NCI-H1417 treated with DMSO at 0.1 percent for 48 hours (cell line): ENCODE measurements at regions not wholly inside any gene's neighbourhood (a gene's known extent, or its start where the extent isn't known, plus 50 kb on each side); places are given as distances from the start of the nearest gene placed in this dataset.
"Not testable (repeated sequence)": the region's sequence is repeated elsewhere in the genome, so short reads cannot be mapped to it uniquely, and the experiment has no call there.

ENCODE experiments used
- DNase-seq: peaks from one replicate; lab custom pipeline; 2025; lab: John Stamatoyannopoulos, UW

DNA sequence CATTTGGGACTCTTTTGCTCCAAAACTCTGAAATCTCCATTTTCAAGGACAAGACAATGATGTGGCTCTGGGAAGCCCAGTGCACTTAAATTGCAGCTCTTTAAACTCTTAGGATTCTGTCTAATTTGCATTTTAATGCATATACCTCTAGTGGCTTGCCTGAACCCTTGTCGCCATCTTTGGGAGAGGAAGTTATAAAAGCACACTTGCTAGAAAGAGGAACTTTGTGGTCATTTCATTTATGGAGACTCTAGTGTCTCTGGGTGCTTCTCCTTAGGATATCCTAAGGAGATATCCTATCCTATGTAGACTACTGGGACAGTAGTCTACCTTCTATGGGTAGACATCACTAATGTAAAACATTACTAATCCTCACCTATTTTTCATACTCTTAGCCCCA, 77.3 kb upstream of the SLC1A3 start:
- DNase-seq = no peak

DNA sequence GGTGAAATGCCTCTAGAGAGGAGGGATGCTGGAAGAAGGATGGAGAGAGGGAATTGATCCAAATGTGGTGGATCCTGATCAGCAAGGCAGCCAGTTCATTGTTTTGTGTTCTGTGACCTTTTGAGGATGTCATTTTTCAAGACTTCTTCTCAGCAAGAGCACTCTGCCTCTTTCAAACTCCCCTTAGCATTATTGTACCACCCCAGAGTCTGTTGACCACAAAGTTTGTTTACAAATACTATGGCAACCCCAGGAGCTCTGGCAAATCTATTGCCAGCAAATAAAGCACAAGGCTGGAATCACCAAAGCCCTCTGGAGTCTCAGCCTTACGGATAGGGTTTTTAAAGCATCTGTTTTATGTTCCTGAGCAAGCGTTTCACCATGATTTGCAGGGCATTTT, 76.2 kb upstream of the SLC1A3 start:
- no peak for DNase-seq

DNA sequence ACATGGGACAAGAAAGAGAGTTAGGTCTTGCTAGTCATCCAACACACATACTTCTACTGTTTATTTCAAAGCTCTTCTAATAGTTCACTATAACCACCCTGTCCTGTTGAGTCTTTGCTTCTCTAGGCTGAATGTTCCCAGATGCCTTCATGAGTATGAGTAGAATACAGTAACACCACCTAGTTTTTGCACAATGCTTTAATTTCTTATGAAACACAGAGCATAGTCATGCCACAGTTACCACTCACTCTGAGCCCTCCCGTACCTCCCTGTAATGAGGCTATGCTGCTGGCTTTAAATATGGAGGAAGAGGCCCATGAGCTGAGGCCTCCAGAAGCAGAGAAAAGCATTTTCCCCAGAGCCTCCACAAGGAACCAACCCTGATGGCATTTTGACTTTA, 75.0 kb upstream of the SLC1A3 start:
- no peak for DNase-seq

DNA sequence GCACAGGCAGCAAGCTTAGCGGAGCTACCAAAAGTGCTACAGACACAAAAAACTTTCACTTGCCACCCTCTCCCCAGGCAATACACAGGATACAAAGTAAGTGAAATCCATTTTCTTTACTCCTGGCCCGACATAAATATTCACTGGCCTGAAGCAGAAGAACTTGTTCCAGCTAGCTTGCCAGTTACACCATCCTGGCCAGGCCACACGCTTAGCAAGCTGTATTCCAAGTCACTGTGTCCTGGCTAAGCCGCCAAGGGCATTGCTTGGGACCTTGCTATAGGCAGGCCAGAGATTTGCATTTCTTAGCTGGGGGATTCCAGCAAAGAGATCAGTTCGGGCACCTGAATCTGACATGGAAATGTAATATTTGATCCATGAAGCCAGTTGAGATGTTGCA, 71.0 kb upstream of the SLC1A3 start:
- DNase-seq = no peak

DNA sequence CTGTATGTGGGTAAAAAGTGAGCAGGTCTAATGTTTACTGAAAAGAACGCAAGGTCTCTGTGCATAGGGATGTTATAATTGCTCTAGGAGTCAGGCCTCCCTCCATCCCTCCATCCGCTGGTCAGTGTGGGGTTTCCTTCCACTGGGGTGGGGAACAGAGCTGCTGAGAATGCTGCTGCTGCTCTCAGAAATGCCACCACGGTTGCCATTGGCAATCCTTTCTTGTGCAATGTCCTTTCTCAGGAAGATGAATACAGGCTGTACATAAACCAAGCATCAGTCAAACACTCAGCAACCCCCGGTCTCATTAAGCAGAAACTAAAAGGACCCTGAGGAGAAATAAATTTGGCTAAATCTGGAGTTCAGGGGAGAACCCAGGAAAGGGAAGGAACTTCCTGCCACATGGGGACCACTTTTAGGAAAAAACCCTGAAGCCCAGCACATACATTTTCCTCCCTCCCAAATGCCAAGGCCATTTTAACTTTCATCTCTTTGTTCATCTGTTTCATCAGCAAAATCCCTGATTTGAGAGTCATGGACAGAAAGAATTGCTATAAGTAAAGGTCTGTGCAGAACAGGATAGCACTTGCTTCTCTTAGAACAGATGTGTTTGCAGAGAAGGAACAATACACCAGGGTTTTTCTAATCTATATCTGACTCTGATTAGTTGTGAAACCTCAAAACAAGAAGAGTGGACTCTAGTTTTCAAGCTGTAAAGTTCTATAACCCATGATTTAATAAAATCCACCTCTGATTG, 70.4 kb upstream of the SLC1A3 start:
- DNase-seq = no peak

DNA sequence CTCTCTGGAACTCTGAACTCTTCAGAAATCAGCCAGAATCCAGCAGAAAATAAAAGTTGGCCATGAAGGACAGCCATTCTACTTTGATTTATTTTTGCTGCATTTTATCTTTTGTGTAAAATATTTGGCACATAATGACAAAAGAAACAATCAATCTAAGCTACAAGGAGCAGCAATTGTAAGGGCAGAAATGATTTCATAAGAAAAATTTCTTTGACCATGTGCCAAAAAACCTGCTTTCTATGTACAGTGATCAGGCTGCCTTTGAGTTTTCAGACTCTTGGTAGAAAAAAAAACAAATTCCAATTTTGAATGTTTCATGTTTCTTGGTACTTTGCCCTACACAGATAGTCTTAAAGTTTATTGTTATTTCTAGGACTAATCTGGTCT, 69.8 kb upstream of the SLC1A3 start:
- no peak for DNase-seq

DNA sequence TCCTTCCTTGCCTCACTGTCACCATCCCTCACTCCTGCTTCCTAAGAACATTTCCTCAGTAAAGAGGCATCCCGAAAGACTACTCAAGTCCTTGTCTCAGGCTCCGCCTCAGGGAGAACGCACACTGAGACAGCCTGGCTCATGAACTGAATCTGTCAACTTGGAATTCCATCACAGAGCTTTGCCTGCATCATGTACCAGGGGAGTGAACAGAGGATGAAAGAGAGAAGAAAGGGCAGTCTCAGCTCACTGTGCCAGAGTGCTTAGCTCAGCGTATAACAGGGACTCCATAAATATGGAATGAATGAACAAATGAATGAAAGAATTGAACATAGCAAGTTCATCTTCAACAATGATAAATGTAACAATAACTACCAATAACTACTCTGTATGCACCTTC, 68.7 kb upstream of the SLC1A3 start:
- DNase-seq = no peak

DNA sequence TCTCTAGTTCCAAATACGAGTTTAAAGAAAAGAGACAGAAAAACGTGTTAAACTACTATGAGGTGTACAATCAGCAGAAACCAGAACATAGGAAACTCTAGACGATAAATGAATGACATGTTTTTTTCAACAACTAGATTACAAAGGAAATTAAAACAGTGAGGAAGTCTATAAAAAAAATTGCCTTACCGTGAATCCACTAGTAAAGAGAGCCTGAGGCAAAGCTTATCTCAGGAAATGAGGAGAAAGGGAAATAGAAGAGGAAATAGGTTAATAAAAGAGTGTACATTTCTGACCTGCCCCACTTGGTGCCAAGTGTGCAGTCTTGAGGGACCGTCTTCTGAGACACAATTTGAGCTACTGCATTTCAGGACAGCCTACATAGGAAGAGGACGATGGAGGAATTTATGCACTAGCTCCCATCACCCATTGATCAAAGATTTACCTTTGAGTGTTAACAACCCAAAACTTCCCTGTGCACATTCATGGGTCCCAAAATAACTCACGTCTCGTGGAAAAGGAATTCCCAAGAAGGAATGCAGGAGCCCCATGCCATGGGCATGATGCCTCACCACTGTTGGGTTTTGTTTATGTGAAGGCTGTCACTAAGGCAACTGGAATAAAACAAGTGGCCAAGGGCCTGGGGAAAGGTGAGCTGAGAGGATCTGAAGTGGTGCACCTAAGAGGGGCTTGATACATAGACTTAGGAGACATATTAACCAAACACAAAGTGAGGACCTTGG, 53.6 kb upstream of the SLC1A3 start:
- DNase-seq = no peak

DNA sequence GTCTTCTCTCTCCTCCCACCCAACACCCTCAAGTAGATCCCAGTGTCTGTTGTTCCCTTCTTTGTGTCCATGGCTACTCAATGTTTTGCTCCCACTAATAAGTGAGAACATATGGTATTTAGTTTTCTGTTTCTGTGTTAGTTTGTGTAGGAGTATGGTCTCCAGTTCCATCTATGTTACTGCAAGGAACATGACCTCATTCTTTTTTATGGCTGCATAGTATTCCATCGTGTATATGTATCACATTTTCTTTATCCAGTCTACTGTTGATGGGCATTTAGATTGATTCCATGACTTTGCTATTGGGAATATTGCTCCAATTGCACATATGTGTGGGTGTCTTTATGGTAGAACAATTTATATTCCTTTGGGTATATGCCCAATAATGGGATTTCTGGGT, 51.4 kb upstream of the SLC1A3 start:
- DNase-seq = not testable (repeated sequence)
